ENCODE measurements at regions not wholly inside any gene's neighbourhood (a gene's known extent, or its start where the extent isn't known, plus 50 kb on each side); places are given as distances from the start of the nearest gene placed in this dataset.

GRCh38 chr4:164485136-164485535, 268.8 kb upstream of the SMIM31 start:
- DNase-seq (ENCODE audit: extremely low read depth, insufficient read length), result no peak
- no peaks in the 10 kb centered on the region for H3K36me3 ChIP-seq (ENCODE audit: control insufficient read depth, insufficient read depth, low read length)
- H3K4me3 ChIP-seq (replicated peaks; ENCODE audit: low read depth, low read length), result no peak overlapping the region
- TF ChIP-seq, protein P1, sequence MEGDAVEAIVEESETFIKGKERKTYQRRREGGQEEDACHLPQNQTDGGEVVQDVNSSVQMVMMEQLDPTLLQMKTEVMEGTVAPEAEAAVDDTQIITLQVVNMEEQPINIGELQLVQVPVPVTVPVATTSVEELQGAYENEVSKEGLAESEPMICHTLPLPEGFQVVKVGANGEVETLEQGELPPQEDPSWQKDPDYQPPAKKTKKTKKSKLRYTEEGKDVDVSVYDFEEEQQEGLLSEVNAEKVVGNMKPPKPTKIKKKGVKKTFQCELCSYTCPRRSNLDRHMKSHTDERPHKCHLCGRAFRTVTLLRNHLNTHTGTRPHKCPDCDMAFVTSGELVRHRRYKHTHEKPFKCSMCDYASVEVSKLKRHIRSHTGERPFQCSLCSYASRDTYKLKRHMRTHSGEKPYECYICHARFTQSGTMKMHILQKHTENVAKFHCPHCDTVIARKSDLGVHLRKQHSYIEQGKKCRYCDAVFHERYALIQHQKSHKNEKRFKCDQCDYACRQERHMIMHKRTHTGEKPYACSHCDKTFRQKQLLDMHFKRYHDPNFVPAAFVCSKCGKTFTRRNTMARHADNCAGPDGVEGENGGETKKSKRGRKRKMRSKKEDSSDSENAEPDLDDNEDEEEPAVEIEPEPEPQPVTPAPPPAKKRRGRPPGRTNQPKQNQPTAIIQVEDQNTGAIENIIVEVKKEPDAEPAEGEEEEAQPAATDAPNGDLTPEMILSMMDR (IDR thresholded peaks at IDR 0.05; ENCODE audit: insufficient read depth, low read length, poor library complexity, severe bottlenecking), result no peak
- H3K27me3 ChIP-seq (replicated peaks; ENCODE audit: control insufficient read depth, insufficient read depth, low read length), result no peaks in the 10 kb centered on the region

DNA sequence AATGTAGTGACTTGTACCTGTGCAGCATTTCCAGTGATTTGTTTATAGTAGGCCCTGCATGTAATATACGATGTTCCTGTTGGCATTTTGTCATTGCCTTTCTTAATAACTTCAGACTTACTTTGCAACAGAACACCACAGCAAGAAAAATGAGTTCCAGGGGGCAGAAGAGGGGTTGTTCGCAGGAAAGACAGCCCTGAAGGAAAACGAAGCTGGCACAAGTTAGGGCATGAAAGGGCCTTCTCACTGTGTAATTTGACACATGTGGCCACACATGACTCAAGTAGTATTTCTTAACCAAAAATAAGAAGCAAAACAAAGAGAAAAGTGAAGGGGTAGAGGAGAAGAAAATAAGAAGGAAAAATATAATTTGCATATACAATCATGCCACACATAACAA, 265.8 kb upstream of the SMIM31 start:
- no peak for DNase-seq (ENCODE audit: extremely low read depth, insufficient read length)
- no peak overlapping the region for H3K4me3 ChIP-seq (replicated peaks; ENCODE audit: low read depth, low read length)
- H3K36me3 ChIP-seq (ENCODE audit: control insufficient read depth, insufficient read depth, low read length), result no peaks in the 10 kb centered on the region
- H3K27me3 ChIP-seq (replicated peaks; ENCODE audit: control insufficient read depth, insufficient read depth, low read length), result no peaks in the 10 kb centered on the region
- TF ChIP-seq, protein P1 (IDR thresholded peaks at IDR 0.05; ENCODE audit: insufficient read depth, low read length, poor library complexity, severe bottlenecking), result no peak

DNA sequence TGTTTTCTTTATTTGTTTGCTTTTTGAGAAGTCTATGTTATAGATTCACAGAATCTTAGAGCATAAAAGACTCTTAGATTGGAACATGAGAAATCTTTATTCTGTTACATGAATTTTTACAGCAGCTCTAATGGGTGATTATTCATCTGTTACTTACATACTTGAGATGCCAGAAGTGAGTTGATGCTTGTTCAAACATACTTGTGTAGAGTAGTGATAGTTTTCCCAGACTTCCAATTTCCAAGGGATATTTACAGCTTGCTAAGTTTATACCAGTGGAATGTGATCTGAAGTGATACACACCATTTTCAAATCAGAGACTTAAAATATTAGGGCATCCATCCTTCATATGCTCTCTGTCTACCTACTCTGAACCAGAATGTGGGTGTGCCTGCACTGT, 252.9 kb upstream of the SMIM31 start:
- Histone ChIP-seq H3K36me3 (ENCODE audit: control insufficient read depth, insufficient read depth, low read length) (no peaks in the 10 kb centered on the region), H3K27me3 (replicated peaks; ENCODE audit: control insufficient read depth, insufficient read depth, low read length) (no peaks in the 10 kb centered on the region), H3K4me3 (replicated peaks; ENCODE audit: low read depth, low read length) (no peak overlapping the region)
- no peak for DNase-seq (ENCODE audit: extremely low read depth, insufficient read length)
- TF ChIP-seq, protein P1 (IDR thresholded peaks at IDR 0.05; ENCODE audit: insufficient read depth, low read length, poor library complexity, severe bottlenecking), result no peak

- no peak overlapping the region for H3K4me3 ChIP-seq (replicated peaks; ENCODE audit: low read depth, low read length)
- no peaks in the 10 kb centered on the region for H3K36me3 ChIP-seq (ENCODE audit: control insufficient read depth, insufficient read depth, low read length)
- TF ChIP-seq, protein P1 (IDR thresholded peaks at IDR 0.05; ENCODE audit: insufficient read depth, low read length, poor library complexity, severe bottlenecking), result no peak
- DNase-seq (ENCODE audit: extremely low read depth, insufficient read length), result no peak
- no peaks in the 10 kb centered on the region for H3K27me3 ChIP-seq (replicated peaks; ENCODE audit: control insufficient read depth, insufficient read depth, low read length)
These were observed 250.1 kb upstream of the SMIM31 start for GRCh38 chr4:164503874-164504273.

DNA sequence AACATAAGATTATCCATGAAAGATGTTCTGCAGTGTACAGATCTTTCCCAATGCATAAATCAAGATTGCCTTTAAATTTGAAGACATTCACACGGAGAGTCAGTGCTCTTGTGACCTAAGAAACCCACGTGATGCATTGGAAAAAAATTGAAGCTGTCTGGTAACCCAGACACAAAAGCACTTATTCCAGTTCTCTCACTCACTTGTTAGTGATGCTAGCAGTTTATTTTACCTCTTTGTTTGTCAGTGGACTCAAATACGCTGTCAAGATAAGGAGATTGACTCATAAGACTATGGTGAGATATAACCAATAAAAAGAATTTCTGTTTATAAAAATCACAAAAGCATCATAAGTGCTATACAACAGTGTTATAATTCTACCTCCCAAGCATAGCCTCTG, 245.8 kb upstream of the SMIM31 start:
- TF ChIP-seq, protein P1 (IDR thresholded peaks at IDR 0.05; ENCODE audit: insufficient read depth, low read length, poor library complexity, severe bottlenecking), result no peak
- no peaks in the 10 kb centered on the region for H3K27me3 ChIP-seq (replicated peaks; ENCODE audit: control insufficient read depth, insufficient read depth, low read length)
- no peaks in the 10 kb centered on the region for H3K36me3 ChIP-seq (ENCODE audit: control insufficient read depth, insufficient read depth, low read length)
- DNase-seq (ENCODE audit: extremely low read depth, insufficient read length), result no peak
- no peak overlapping the region for H3K4me3 ChIP-seq (replicated peaks; ENCODE audit: low read depth, low read length)

- Histone ChIP-seq H3K4me3 (replicated peaks; ENCODE audit: low read depth, low read length) (no peak overlapping the region), H3K27me3 (replicated peaks; ENCODE audit: control insufficient read depth, insufficient read depth, low read length) (no peaks in the 10 kb centered on the region), H3K36me3 (ENCODE audit: control insufficient read depth, insufficient read depth, low read length) (no peaks in the 10 kb centered on the region)
- TF ChIP-seq, protein P1 (IDR thresholded peaks at IDR 0.05; ENCODE audit: insufficient read depth, low read length, poor library complexity, severe bottlenecking), result no peak
- no peak for DNase-seq (ENCODE audit: extremely low read depth, insufficient read length)
These were observed 245.2 kb upstream of the SMIM31 start for GRCh38 chr4:164508771-164509170.

Measured in GM06990 (cell line).